Renal cortical epithelial cell (primary cell): ENCODE measurements at regions not wholly inside any gene's neighbourhood (a gene's known extent, or its start where the extent isn't known, plus 50 kb on each side); places are given as distances from the start of the nearest gene placed in this dataset.
"Not testable (repeated sequence)": the region's sequence is repeated elsewhere in the genome, so short reads cannot be mapped to it uniquely, and the experiment has no call there.

ENCODE experiments used
- DNase-seq: peaks from one replicate; pipeline ENCODE4 v3.0.0-alpha.2; 2011; ENCODE audit warnings: low read depth

DNA sequence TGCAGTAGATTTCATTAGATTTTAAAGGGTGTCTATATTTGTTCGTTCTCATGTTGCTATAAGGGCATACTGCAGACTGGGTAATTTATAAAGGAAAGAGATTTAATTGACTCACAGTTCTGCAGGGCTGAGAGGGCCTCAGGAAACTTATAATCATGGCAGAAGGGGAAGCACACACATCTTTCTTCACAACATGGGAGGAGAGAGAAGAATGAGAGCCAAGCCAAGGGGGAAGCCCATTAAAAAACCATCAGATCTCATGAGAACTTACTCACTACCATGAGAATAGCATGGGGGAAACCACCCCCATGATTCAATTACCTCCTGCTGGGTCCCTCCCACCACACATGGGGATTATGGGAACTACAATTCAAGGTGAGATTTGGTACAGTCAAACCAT lies 99.5 kb upstream of the TCF21 start:
- not testable (repeated sequence) for DNase-seq

GRCh38 chr6:133790756-133791155 lies 98.2 kb upstream of the TCF21 start:
- DNase-seq, result not testable (repeated sequence)

DNA sequence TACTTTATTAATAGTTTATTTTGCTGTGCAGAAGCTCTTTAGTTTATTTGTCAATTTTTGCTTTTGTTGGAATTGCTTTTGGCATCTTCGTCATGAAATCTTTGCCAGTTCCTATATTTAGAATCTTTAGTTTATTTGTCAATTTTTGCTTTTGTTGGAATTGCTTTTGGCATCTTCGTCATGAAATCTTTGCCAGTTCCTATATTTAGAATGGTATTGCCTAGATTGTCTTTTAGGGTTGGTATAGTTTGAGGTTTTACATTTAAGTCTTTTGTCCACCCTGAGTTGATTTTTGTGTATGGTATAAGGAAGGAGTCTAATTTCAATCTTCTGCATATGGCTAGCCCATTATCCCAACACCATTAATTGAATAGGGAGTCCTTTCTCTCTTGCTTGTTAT lies 93.9 kb upstream of the TCF21 start:
- DNase-seq, result not testable (repeated sequence)

- no peak for DNase-seq
Measured at GRCh38 chr6:133796235-133796634, 92.7 kb upstream of the TCF21 start.

GRCh38 chr6:133799043-133799442 lies 89.9 kb upstream of the TCF21 start:
- no peak for DNase-seq

DNA sequence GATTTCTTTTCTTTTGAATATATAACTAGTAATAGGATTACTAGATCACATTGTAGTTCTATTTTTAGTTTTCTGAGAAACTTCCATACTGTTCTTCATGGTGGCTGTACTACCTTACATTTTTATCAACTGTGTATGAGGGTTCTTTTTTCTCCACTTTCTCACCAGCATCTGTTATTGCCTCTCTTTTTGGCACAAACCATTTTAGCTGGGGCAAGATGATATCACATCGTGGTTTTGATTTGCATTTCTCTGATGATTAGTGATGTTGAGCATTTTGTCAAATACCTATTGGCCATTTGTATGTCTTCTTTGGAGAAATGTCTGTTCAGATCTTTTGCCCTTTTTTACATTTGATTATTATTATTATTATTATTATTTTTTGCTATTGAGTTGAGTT lies 86.1 kb upstream of the TCF21 start:
- DNase-seq, result no peak

GRCh38 chr6:133804265-133804664 lies 84.6 kb upstream of the TCF21 start:
- DNase-seq, result no peak

- no peak for DNase-seq
Measured at GRCh38 chr6:133805876-133806275, 83.0 kb upstream of the TCF21 start.

GRCh38 chr6:133806382-133807140 lies 82.4 kb upstream of the TCF21 start:
- DNase-seq, result no peak

DNA sequence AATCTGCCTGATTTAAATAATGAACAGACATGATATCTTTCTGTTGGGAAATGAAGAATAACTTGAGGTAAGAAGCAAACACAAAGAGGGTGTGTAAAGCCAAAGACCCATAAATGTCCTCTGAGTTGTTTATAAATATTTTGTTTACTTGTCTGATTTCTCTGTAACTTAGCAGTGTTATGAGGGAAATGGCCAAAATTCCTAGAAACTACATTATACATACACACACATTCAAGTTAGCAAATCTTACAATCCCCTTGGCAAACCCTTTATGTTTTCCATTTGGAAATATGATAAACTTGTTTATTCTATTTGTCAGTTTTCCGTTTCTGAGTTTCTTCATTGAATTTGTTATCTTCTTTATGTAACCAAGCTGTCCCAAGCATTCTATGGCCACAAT lies 81.4 kb upstream of the TCF21 start:
- DNase-seq, result no peak

GRCh38 chr6:133809406-133809805 lies 79.5 kb upstream of the TCF21 start:
- peak; percentile 13 for DNase-seq

DNA sequence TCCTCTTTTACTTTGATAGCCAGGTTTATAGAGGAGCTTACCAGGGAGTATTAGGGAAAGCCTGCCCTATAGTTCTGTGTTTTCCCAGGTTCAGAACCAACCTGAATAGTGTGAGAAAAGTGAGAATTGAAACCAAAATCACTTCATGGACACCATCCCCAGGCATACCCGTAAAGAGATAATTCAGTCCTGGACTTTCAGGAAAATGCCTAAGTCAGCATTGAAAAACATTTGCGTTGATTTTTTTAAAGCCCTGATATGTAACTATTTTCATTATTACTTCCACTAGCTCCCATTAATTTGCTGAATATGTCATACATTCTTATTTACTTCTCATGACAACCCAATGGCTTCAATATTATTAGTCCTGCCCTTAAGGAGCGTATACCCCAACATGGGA lies 77.4 kb upstream of the TCF21 start:
- no peak for DNase-seq

DNA sequence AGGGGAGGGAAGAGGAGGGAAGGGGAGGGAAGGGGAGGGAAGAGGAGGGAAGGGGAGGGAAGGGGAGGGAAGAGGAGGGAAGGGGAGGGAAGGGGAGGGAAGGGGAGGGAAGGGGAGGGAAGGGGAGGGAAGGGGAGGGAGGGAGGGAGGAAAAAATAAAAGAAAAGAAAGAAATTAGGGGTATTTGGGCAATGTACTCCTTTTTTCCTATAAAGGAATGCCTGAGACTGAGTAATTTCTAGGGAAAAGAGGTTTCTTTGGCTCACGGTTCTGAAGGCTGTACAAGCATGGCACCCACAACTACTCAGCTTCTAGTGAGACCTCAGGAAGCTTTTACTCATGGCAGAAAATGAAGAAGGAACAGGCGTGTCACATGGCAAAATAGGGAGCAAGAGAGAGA lies 76.5 kb upstream of the TCF21 start:
- DNase-seq, result not testable (repeated sequence)

GRCh38 chr6:133814238-133814637 lies 74.7 kb upstream of the TCF21 start:
- no peak for DNase-seq

GRCh38 chr6:133814797-133815196 lies 74.1 kb upstream of the TCF21 start:
- DNase-seq, result peak; percentile 82

- no peak for DNase-seq
Measured at GRCh38 chr6:133815313-133815712, 73.6 kb upstream of the TCF21 start.

DNA sequence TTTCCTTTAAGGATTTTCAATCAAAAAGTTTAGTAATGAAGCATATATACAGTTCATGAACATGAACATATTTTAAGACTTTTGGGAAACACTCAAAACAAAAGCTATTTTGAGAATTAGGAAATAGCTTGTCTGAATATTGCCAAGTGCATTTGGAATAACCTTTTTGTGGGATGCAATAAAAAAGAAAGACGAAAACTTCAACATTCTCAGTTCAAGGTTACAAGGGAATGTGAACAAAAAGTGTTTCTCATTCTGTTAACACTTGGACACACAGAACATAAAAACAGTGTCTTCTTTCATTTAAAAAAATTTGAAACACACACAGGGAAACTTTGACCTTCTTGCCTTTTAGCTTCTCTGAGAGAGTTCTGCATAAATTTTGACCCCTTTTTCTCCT lies 72.7 kb upstream of the TCF21 start:
- no peak for DNase-seq

- no peak for DNase-seq
Measured at GRCh38 chr6:133817460-133818047, 71.4 kb upstream of the TCF21 start.

- no peak for DNase-seq
Measured at GRCh38 chr6:133818320-133818719, 70.6 kb upstream of the TCF21 start.

GRCh38 chr6:133820208-133820607 lies 68.7 kb upstream of the TCF21 start:
- no peak for DNase-seq

GRCh38 chr6:133827766-133828165 lies 61.1 kb upstream of the TCF21 start:
- DNase-seq, result no peak

DNA sequence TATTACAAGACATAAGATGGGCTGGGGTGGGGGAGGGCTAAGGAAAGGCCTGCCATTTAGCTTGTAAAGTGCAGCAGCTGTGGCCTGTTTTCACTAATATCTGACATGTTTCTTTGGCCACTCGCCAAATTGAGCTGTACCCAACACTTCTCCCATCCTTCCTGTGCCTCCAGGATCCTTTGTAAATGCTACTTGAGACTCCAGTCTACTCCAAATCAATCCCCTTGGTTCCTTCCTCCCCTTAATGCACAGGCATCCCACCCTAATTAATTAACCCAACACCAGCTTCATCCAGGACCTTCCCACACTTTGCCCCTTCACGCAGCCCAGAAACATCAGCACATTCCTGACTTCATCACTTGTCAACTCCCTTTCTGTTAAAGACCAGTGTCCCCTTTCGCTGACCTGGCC lies 55.0 kb upstream of the TCF21 start:
- no peak for DNase-seq

- no peak for DNase-seq
Measured at GRCh38 chr6:133834472-133835170, 54.3 kb upstream of the TCF21 start.
